NB4 (cell line): ENCODE measurements at regions not wholly inside any gene's neighbourhood (a gene's known extent, or its start where the extent isn't known, plus 50 kb on each side); places are given as distances from the start of the nearest gene placed in this dataset.

Source experiments
- DNase-seq: peaks from one replicate; pipeline ENCODE4 v3.0.0; 2010; ENCODE audit warnings: low read depth
- H3K4me3 ChIP-seq: one replicate; pipeline ENCODE4 v1.5.1; 2011; ENCODE audit warnings: mild to moderate bottlenecking, low read depth, low read length, moderate library complexity
- CTCF ChIP-seq: IDR thresholded peaks from one replicate; pipeline ENCODE4 v1.5.1; 2012; ENCODE audit warnings: low read depth, low read length
- MAX ChIP-seq: IDR thresholded peaks from 2 replicates; pipeline ENCODE4 v1.6.1; 2011; ENCODE audit warnings: low read depth, low read length
- MYC ChIP-seq: IDR thresholded peaks from 2 replicates; pipeline ENCODE4 v1.6.1; 2011; ENCODE audit warnings: low read depth, low read length
- POLR2A ChIP-seq: IDR thresholded peaks from 2 replicates; pipeline ENCODE4 v1.6.1; 2011; ENCODE audit warnings: mild to moderate bottlenecking; ENCODE audit not compliant: insufficient read length; ENCODE audit errors: extremely low read depth

GRCh38 chr5:105745111-105745510, 1925.6 kb downstream of the EFNA5 start:
- H3K4me3 ChIP-seq: no peak overlapping the region
- no peak for DNase-seq
- no peak for TF ChIP-seq POLR2A
- TF ChIP-seq CTCF: no peak
- no peak for TF ChIP-seq MAX
- TF ChIP-seq MYC: no peak

- no peak for DNase-seq
- TF ChIP-seq CTCF: no peak
- no peak for TF ChIP-seq POLR2A
- TF ChIP-seq MYC: no peak
- no peak for TF ChIP-seq MAX
- H3K4me3 ChIP-seq: no peak overlapping the region
Measured at GRCh38 chr5:105740242-105740641, 1930.5 kb downstream of the EFNA5 start.

- TF ChIP-seq CTCF (no peak), MAX (no peak), POLR2A (no peak), MYC (no peak)
- no peak for DNase-seq
- no peak overlapping the region for H3K4me3 ChIP-seq
Measured at GRCh38 chr5:105739732-105740131, 1931.0 kb downstream of the EFNA5 start.

GRCh38 chr5:105735704-105736103, 1935.0 kb downstream of the EFNA5 start:
- TF ChIP-seq CTCF (no peak), MAX (no peak), POLR2A (no peak), MYC (no peak)
- no peak for DNase-seq
- H3K4me3 ChIP-seq: no peak overlapping the region

- no peak for DNase-seq
- H3K4me3 ChIP-seq: no peak overlapping the region
- no peak for TF ChIP-seq MYC
- no peak for TF ChIP-seq POLR2A
- no peak for TF ChIP-seq MAX
- no peak for TF ChIP-seq CTCF
Measured at GRCh38 chr5:105730982-105731381, 1939.8 kb downstream of the EFNA5 start.

GRCh38 chr5:105726093-105726492, 1944.6 kb downstream of the EFNA5 start:
- TF ChIP-seq POLR2A: no peak
- no peak for TF ChIP-seq CTCF
- TF ChIP-seq MAX: no peak
- TF ChIP-seq MYC: no peak
- H3K4me3 ChIP-seq: no peak overlapping the region
- no peak for DNase-seq
